GM12878 (cell line): ENCODE measurements at regions not wholly inside any gene's neighbourhood (a gene's known extent, or its start where the extent isn't known, plus 50 kb on each side); places are given as distances from the start of the nearest gene placed in this dataset.

Experiments
- ATAC-seq: fragments of 200-7000 bp; cut with Tn5 transposase; 3 replicates; pipeline ENCODE4 v1.9.1; 2020; ENCODE audit warnings: mild to moderate bottlenecking, moderate library complexity
- BruUV-seq: library from RNA; stranded (reverse); fragments of 400-500 nt; replicated peaks from 2 replicates; lab custom pipeline; 2021; lab: Mats Ljungman, UMichigan
- CTCF ChIA-PET: fragments of 300-600 bp; sonication (Branson Sonifier 250); formaldehyde crosslinking; extraction: SDS; loops from one replicate; lab custom pipeline; 2021; ENCODE audit warnings: inconsistent platforms; lab: Yijun Ruan, JAX
- POLR2A ChIA-PET: fragments of 350-600 bp; formaldehyde crosslinking; extraction: SDS; loops from one replicate; lab custom pipeline; 2021; ENCODE audit warnings: inconsistent platforms; lab: Charles Lee
- RAD21 ChIA-PET: fragments of 300-600 bp; sonication (Branson Sonifier 250); formaldehyde crosslinking; loops from one replicate; lab custom pipeline; 2023; ENCODE audit warnings: antibody characterized with exemption; ENCODE audit not compliant: unreplicated experiment; lab: Charles Lee
- SMC1A ChIA-PET: fragments of 300-600 bp; sonication (Branson Sonifier 250); formaldehyde crosslinking; loops from one replicate; lab custom pipeline; 2023; ENCODE audit not compliant: unreplicated experiment, uncharacterized antibody; lab: Charles Lee
- DNase-seq: peaks from one replicate; pipeline ENCODE4 v3.0.0-alpha.2; 2011; ENCODE audit warnings: low read depth, low spot score
- FAIRE-seq: peaks from 3 replicates; lab custom pipeline; 2011; peaks lifted over from hg19 to GRCh38; lab: Jason Lieb, UNC
- H2AFZ ChIP-seq: 2 replicates; pipeline ENCODE4 v1.6.0; 2011; ENCODE audit warnings: low read depth, low read length, control low read depth; ENCODE audit not compliant: control insufficient read depth
- H3K27ac ChIP-seq: 2 replicates; pipeline ENCODE4 v1.5.1; 2011; ENCODE audit warnings: control low read depth; ENCODE audit not compliant: control insufficient read depth, insufficient read depth
- H3K27me3 ChIP-seq, 2 experiments: replicated peaks in 1 of 2; 2 replicates each; pipeline versions ENCODE4 v1.6.0 to v1.6.1; 2011; ENCODE audit warnings: low read length in 1 of 2; ENCODE audit not compliant: control insufficient read depth in 2 of 2, insufficient read depth in 2 of 2
- H3K36me3 ChIP-seq, 2 experiments: 2 replicates each; pipeline ENCODE4 v1.5.1; 2011; ENCODE audit warnings: low read length in 1 of 2; ENCODE audit not compliant: control insufficient read depth in 2 of 2, insufficient read depth in 2 of 2
- H3K4me1 ChIP-seq: 2 replicates; pipeline ENCODE4 v1.6.1; 2011; ENCODE audit warnings: mild to moderate bottlenecking, low read length, moderate library complexity, mixed read lengths; ENCODE audit not compliant: control insufficient read depth, insufficient read depth
- H3K4me2 ChIP-seq: 2 replicates; pipeline ENCODE4 v1.6.0; 2011; ENCODE audit warnings: control low read depth; ENCODE audit not compliant: control insufficient read depth, insufficient read depth
- H3K4me3 ChIP-seq: fragments of 200-600 bp; sonication (generic); 2 replicates; pipeline ENCODE4 v1.5.1; 2016
- H3K79me2 ChIP-seq: 2 replicates; pipeline ENCODE4 v1.6.0; 2011; ENCODE audit warnings: low read length; ENCODE audit not compliant: control insufficient read depth, insufficient read depth
- H3K9ac ChIP-seq: 2 replicates; pipeline ENCODE4 v1.8.0; 2011; ENCODE audit warnings: low read length, control low read depth, mixed read lengths; ENCODE audit not compliant: control insufficient read depth, insufficient read depth
- H3K9me3 ChIP-seq: replicated peaks from 3 replicates; pipeline ENCODE4 v1.5.1; 2011; ENCODE audit warnings: mild to moderate bottlenecking, low read length; ENCODE audit not compliant: control insufficient read depth, insufficient read depth
- H4K20me1 ChIP-seq: 2 replicates; pipeline ENCODE4 v1.6.0; 2011; ENCODE audit not compliant: control insufficient read depth, insufficient read depth
- CBX3 ChIP-seq: fragments of 200-600 bp; sonication (generic); IDR thresholded peaks from 2 replicates; pipeline ENCODE4 v1.6.1; 2016; ENCODE audit warnings: low read depth, borderline replicate concordance
- E2F8 ChIP-seq: fragments of 450-650 bp; IDR thresholded peaks from 2 replicates; pipeline ENCODE4 v1.6.1; 2018; ENCODE audit warnings: mild to moderate bottlenecking, low read depth, moderate library complexity; ENCODE audit not compliant: partially characterized antibody
- KLF5 ChIP-seq: fragments of 450-650 bp; IDR thresholded peaks from 2 replicates; pipeline ENCODE4 v1.6.1; 2014; ENCODE audit warnings: mild to moderate bottlenecking; ENCODE audit not compliant: partially characterized antibody
- LARP7 ChIP-seq: fragments of 450-650 bp; IDR thresholded peaks from 2 replicates; pipeline ENCODE4 v1.6.1; 2017; ENCODE audit warnings: mild to moderate bottlenecking
- NR2F1 ChIP-seq: fragments of 450-650 bp; conservative IDR thresholded peaks from 2 replicates; pipeline ENCODE4 v1.6.1; 2017; ENCODE audit warnings: mild to moderate bottlenecking
- PML ChIP-seq: IDR thresholded peaks from 2 replicates; pipeline ENCODE4 v1.6.1; 2012; ENCODE audit warnings: low read length, inconsistent platforms
- SREBF2 ChIP-seq: IDR thresholded peaks from 2 replicates; pipeline ENCODE4 v1.6.1; 2012; ENCODE audit warnings: mild to moderate bottlenecking, low read length
- SUPT20H ChIP-seq: IDR thresholded peaks from 2 replicates; pipeline ENCODE4 v1.6.1; 2011; ENCODE audit warnings: low read depth, mild to moderate bottlenecking, low read length, moderate library complexity, borderline replicate concordance; ENCODE audit not compliant: control insufficient read depth
- WGBS: methylation state at CpG from one replicate; pipeline ENCODE4 v1.1.6; 2016; ENCODE audit warnings: low lambda C conversion rate; ENCODE audit not compliant: insufficient replicate concordance, insufficient coverage; ENCODE audit errors: missing lambda C conversion rate; 5-methylcytosine and 5-hydroxymethylcytosine counted together
- in situ Hi-C: fragments of 300-500 bp; cut with MboI; formaldehyde crosslinking; loops from 9 replicates; pipeline ENCODE4 v1.14.3; 2018; ENCODE audit warnings: mixed read lengths
- intact Hi-C: fragments of 100-400 bp; cut with micrococcal nuclease; formaldehyde crosslinking; loops from one replicate; pipeline ENCODE4 v1.14.2; 2022; ENCODE audit not compliant: unreplicated experiment
- TF ChIP-seq, protein P1 (sequence below): IDR thresholded peaks from 2 replicates; pipeline ENCODE4 v1.6.1; 2011; ENCODE audit warnings: borderline replicate concordance, low read depth, mild to moderate bottlenecking, moderate library complexity, mixed read lengths, low read length; ENCODE audit not compliant: insufficient read depth; ENCODE audit errors: extremely low read length

DNA sequence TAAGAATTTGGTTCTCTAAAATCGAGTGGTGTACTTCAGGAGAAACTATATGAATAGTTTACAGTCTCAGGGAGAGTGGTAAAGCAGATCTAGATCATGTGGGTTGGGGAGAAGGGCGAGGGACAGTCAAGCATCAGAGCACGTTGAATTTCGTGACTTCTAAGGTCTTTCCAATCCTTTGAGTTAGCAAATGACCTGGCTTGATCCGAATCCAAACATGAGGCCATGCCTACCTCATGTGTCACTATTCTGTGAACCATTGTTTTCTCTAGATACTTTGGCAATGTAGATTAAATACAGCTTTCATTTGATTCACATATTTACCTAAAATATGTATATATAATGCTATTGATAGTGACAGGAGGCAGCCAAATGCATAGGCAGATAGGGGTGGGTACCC, 674.9 kb downstream of the NYAP2 start:
- DNase-seq (no peak), ATAC-seq (no peak), FAIRE-seq (no peak)
- intact Hi-C loops = no loop called here
- no TSS peak for BruUV-seq
- Histone ChIP-seq H3K4me1 (no peaks in the 10 kb centered on the region), H3K27me3 (no peaks in the 10 kb centered on the region), H3K4me3 (no peak overlapping the region), H4K20me1 (no peaks in the 10 kb centered on the region), H3K79me2 (no peaks in the 10 kb centered on the region), H3K4me2 (no peak overlapping the region), H3K9me3 (no peaks in the 10 kb centered on the region), H3K36me3 (no peaks in the 10 kb centered on the region), H2AFZ (no peak overlapping the region), H3K27ac (no peak overlapping the region), H3K9ac (no peak overlapping the region)
- no peak for TF ChIP-seq PML
- TF ChIP-seq CBX3 = no peak
- no peak for TF ChIP-seq NR2F1
- TF ChIP-seq SREBF2 = no peak
- TF ChIP-seq LARP7 = no peak
- TF ChIP-seq E2F8 = no peak
- TF ChIP-seq, protein P1, sequence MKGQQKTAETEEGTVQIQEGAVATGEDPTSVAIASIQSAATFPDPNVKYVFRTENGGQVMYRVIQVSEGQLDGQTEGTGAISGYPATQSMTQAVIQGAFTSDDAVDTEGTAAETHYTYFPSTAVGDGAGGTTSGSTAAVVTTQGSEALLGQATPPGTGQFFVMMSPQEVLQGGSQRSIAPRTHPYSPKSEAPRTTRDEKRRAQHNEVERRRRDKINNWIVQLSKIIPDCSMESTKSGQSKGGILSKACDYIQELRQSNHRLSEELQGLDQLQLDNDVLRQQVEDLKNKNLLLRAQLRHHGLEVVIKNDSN = no peak
- TF ChIP-seq SUPT20H = no peak
- TF ChIP-seq KLF5 = no peak
- 0% methylated on average over 5 of the region's 5 CpGs for WGBS
- ChIA-PET POLR2A (no interaction called here), RAD21 (no interaction called here), CTCF (no interaction called here), SMC1A (interaction anchor here (1.2 kb wide), 1 partner anchor 9 kb away, joined by 4 read pairs; no protein-coding TSS in a partner anchor)
- in situ Hi-C loops = no loop called here
